Hepatic stellate cell (primary cell): ENCODE measurements at regions not wholly inside any gene's neighbourhood (a gene's known extent, or its start where the extent isn't known, plus 50 kb on each side); places are given as distances from the start of the nearest gene placed in this dataset.
A peak's percentile ranks its signal among the peaks of the same experiment; 100 is the strongest.

Source experiments
- DNase-seq: peaks from one replicate; pipeline ENCODE4 v3.0.0; 2011; ENCODE audit warnings: low spot score

GRCh38 chr1:117803318-117803717, 126.1 kb downstream of the GDAP2 start:
- DNase-seq, result no peak

GRCh38 chr1:117809764-117810163, 119.7 kb downstream of the GDAP2 start:
- DNase-seq, result no peak

GRCh38 chr1:117810553-117810952, 118.9 kb downstream of the GDAP2 start:
- DNase-seq, result no peak

GRCh38 chr1:117812869-117813511, 116.4 kb downstream of the GDAP2 start:
- peak; percentile 37 for DNase-seq
